ENCODE measurements at regions not wholly inside any gene's neighbourhood (a gene's known extent, or its start where the extent isn't known, plus 50 kb on each side); places are given as distances from the start of the nearest gene placed in this dataset.

- no peak for TF ChIP-seq CTCF (conservative IDR thresholded peaks at IDR 0.05 in 1 of 2, IDR thresholded peaks at IDR 0.05 in 1 of 2; ENCODE audit: low read depth in 1 of 2, low read length in 2 of 2)
- no peak for TF ChIP-seq EZH2 (IDR thresholded peaks at IDR 0.05; ENCODE audit: low read length, missing control alignments)
Measured at GRCh38 chr12:75868501-75868900, 163.1 kb downstream of the PHLDA1 start.
